ENCODE measurements at regions not wholly inside any gene's neighbourhood (a gene's known extent, or its start where the extent isn't known, plus 50 kb on each side); places are given as distances from the start of the nearest gene placed in this dataset.
"Not testable (repeated sequence)": the region's sequence is repeated elsewhere in the genome, so short reads cannot be mapped to it uniquely, and the experiment has no call there.

DNA sequence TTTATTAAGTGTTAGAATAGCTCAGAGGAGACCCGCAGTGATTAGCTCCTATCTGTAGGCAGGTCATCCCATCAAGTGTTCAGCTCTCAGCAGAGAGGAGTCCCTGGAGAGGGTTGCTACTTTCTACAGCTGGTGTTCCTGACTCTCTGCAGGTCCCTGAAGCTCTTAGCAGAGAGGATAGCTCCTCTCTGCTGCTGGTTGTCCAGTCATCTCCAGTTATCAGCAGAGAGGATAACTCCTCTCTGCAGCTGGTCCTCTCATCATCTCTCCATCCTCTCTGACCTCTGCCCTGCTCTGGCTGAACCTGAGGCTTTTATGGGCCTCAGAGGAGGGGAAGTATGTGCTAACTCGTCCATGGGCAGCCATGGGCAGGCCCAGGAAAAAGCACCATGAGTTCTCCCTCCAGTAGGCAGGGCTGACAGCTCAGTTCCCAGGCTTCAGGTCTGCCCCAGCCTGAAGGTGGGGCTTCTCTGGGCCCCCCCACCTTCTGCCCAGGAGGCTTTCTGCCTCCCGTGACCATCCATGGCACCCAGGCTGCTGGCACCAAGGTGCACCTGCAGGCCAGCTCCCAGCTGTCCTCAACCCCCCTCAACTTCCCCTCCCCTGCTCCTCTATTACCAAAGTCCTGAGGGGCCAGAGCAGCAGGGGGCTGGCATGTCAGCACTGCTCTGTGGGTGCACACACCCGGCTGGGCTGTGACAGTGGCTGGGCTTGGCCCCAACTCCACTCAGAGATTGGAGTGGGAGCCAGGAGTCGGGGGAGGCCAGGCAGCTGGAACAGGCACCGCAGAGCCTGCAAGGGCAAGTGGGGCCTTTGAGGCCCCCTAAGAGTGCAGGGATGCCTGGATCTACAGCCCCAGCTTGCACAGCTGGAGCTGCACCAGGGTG, 98.9 kb upstream of the FRMD4B start:
- DNase-seq, result no peak

DNA sequence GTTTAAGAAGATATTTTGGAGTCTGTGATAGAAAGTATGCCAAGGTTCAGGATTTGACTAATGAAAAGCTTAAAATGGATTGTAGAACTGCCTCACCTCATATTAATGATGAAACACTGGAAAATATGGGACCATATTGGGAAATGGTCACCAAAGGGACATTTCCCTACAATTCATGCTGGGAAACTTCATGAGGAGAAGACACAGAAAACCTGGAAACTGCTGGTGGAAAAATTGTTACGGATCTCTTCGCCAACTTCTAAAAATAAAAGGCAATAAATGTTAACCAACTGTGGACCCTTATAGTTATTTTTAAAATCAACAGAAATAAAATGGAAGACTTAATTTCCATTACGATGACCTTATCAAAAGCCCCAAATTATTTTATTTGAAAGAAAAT, 97.6 kb upstream of the FRMD4B start:
- DNase-seq, result no peak

DNA sequence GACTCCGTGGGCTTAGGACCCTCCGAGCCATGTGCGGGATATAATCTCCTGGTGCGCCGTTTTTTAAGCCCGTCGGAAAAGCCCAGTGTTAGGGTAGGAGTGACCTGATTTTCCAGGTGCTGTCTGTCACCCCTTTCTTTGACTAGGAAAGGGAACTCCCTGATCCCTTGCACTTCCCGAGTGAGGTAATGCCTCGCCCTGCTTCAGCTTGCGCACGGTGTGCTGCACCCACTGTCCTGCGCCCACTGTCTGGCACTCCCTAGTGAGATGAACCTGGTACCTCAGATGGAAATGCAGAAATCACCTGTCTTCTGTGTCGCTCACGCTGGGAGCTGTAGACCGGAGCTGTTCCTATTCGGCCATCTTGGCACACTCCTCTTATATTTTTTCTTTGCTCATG, 95.1 kb upstream of the FRMD4B start:
- DNase-seq, result not testable (repeated sequence)

DNA sequence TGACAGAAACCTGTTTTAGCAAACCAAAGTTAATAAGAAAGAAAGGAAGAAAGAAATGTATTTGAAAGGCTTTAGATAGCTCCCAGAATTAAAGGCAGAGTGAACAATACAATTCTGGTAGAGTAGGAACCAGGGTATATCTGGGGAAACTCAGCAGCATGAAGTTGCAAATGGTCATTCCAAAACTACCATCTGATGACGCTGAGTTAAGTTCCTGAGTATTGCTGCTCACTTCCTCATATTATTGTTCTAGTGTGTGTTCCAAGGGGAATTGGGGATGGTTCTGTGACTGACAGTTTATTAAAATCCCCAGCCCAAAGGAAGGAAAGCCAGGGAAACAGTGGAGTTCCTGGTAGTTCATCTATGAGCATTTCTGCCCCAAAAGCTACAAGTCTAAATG, 88.3 kb upstream of the FRMD4B start:
- no peak for DNase-seq

DNA sequence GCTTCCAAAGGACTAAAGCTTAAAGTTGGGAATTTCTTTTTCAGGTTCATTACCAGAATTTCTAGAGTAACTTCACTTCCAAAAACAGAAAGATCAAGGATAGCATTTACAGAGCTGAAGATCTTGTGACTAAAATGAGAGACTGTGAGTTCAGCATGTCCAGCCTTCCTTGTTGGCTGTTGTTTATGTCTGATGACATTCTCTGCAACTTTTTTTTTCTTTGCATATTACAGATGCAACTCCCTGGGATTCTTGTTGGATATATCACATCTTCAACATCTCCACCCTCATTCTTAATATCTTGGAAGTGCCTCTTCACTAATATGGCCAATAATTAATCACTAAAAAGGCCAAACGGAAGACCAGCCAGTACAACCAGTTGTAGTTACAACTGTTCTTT, 86.2 kb upstream of the FRMD4B start:
- DNase-seq, result no peak

DNA sequence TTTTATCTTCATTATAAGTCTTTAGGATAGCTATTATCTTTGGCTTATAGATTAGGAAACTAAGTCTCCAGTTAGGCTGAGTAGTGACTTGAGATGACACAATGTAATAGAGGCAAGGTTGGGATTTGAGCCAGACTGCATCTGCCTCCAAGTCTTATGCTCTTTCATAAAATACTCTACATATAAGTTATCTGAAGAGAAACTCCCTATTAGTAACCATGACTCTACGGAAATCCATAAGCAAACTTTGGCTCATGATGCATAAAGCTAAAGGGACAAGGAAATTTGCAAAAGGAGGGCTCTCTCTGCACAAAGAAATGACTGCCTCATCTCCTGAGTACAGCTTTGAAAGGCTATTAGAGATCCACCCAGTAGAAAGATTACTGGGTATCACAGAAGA, 77.6 kb upstream of the FRMD4B start:
- DNase-seq, result no peak

DNA sequence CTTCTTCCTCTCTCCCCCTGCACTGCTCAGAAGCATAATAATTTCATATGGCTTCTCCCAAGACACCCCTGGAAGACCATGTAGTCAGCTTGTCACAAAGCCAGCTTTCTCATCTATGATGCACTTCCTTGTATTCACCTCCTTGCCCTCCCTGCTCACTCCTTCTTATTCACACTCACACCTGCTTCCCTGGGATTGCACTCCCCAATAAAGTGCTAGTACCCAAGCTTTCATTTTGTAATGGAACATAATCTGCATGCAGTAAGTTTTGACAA, 76.9 kb upstream of the FRMD4B start:
- DNase-seq, result no peak

DNA sequence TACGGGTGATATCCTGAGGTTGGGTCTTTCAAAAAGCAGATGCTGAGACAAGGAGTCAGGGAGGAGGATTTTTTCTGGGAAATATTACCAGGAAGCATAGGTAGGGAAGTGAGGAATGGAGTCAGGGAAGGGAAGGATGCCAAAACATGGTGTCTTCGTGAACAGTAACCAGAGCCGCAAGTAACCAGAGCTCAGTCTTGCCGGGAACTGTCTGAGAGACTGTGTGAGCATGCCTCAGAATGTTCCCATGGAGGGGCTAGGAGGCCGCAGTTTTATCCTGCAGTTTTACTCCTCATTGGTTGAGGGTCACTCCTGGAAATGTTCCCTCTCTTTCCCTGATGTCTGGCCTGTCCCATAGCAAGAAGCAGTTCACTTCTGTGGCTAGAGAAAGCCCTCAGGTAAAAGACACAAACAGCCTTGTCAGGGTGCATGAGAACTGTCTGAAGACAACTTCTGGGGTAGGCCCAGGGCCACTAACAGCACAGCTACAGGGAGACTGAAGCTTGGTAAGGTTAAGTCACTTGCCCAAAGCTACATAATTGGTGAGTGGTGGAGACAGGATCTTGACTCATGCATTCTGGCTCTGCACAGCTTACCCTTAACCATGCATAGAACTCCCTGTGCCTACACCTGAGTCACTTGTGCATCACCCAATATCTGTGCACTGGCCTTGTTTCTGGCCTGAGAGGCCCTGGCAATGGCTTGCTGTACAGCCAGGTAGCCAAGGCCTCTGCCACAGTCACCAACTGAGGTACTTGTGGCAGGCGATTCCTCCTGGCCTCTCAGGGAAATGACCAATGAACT, 76.3 kb upstream of the FRMD4B start:
- DNase-seq, result no peak

DNA sequence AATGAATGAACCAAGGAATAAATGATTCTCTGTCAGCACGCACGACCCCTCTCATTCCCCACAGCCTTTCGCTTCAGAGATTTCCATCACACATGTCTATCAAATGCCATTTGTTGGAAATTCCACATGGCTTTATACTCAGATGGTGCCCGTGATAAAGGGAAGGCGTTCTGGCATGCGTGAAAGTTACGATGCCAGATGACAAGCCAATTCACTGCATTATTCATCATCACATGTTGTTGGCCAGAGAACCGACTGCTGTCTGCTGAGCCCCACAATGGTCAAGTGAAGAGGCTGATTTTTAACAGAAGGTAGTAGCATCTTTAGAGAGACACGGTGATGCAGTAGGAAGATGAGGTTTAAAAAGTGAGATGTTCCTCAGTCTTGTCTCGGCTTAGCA, 74.1 kb upstream of the FRMD4B start:
- no peak for DNase-seq

DNA sequence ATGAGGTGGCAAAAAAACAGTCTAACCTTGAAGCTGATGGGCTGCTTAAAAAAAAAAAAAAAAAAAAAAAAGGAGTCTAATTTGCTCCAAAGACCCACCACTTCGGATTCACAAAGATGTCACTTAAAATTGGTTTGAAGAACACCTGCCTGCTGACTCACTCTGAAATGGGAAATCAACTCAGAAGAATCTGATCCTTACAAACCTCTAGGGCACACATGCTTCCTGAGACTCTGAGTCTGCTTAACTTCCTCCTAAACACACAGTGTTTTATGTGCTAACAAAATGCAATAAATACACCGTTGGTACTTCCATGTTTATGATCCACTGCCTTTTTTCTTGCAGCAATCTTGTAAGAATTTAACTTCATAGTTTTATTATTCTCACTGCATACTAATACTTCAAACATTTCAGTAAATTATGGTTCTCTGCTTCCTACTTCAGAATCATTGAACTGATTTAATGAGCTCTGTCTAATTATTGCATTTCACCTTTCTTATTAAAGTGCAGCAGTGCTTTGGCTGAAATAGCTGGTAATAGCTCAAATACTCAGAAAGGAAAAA, 73.0 kb upstream of the FRMD4B start:
- no peak for DNase-seq

DNA sequence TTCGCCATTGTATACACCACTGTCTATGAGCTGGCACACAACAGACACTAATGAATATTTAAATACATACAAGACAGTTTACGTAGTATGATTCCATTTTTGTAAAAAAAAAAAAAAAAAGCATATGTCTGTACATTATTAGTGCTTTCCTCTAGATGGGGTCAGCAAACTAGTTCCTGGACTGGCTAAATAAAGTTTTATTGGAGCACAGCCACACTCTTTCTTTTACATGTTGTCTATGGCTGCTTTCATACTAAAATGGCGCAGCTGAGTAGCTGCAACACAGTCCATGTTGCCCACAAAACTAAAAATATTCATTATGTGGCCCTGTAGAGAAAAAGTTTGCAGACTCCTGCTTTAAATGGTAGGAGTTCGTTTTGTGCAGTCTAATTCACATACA, 70.7 kb upstream of the FRMD4B start:
- no peak for DNase-seq

DNA sequence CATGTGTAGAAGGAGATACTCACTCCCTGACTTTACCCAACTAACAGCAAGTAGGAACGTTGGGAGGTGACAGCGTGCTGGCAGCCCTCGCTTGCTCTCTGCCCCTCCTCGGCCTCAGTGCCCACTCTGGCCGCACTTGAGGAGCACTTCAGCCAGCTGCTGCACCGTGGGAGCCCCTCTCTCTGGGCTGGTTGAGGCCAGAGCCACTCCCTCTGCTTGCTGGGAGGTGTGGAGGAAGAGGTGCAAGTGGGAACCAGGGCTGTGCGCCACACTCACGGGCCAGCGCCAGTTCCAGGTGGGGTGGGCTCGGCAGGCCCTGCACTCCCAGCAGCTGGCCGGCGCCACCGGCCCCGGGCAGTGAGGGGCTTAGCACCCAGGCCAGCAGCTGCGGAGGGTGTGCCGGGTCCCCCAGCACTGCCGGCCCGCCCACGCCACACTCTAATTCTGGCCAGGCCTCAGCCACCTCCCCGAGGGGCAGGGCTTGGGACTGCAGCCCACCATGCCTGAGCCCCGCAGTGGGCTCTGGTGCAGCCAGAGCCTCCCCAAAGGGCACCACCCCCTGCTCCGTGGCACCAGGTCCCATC, 68.4 kb upstream of the FRMD4B start:
- no peak for DNase-seq

DNA sequence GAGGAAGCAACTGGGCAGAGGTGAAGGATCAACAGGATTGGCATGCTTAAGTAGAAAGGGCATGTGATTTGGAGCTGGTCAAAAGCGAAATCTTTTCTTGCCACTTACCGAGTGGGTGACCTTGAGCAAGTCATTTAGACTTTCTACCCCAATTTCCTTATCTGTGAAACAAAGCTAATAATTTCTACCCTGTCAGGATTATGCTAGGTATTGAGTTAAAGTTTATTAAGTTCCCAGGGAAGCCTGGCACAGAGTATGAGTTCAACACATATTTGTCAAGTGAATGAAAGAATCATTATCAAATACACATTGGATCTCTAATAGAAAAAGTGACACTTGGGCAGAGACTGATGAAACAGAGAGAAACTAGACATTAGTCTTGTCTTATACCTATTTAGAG, 66.4 kb upstream of the FRMD4B start:
- no peak for DNase-seq

DNA sequence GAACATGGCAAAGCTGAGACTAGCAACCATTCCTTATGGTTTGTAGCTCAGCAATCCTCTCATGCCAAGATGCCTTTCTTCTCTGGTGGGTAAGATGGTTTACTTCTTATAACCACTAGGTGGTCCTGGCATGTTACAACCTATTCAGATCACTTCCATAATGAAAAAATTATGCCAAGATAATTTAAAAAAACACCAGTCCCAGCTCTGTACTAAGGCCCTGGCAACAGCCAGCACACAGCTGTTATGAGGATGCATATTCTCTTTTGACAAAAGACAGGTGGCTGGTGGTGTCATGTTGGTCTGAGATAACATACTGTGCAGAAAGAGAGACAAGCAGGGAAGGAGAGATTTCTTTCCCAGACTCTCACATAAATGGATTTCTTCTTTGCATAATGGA, 65.7 kb upstream of the FRMD4B start:
- DNase-seq, result no peak

DNA sequence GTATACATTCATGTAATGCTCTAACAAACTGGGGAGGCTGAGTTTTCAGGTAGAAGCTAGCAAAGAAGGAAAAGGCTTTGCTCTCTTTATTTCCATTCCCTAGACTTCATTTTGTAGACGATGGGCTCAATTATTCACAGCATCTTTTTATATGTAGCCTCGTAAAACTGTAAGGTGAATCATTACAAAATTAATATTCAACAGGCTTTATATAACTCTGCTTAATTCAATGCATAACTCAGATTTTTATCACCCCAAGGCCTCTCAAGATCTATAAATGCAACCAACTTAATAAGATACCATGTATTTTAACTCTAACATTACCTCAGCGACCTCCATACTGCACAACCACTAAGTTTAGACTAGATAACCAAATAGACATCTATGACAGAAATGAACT, 63.0 kb upstream of the FRMD4B start:
- no peak for DNase-seq

DNA sequence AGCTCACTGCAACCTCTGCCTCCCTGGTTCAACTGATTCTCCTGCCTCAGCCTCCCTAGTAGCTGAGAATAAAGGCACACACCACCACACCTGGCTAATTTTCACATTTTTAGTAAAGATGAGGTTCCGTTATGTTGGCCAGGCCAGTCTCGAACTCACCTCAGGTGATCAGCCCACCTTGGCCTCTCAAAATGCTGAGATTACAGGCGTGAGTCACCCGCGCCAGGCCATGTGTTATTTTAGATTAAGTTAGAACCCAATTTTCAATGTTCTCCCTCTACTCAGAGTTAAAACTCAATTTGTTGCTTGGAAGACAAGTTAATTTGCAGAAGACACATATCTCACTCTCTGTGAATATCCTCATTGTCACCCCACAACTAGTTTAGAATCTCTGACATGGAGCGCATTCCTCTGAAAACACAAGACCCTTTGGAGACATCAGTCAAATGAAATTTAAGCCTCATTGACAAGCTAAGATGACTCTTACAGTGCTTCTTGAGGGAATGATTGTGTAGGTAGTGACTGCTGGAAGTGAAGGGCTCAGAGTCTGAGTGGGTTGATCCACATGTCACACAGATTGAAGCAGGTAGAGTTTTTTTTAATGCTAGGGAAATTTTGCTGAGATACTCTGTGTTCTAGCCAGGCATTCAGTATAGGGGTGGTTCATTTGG, 60.6 kb upstream of the FRMD4B start:
- DNase-seq, result no peak

DNA sequence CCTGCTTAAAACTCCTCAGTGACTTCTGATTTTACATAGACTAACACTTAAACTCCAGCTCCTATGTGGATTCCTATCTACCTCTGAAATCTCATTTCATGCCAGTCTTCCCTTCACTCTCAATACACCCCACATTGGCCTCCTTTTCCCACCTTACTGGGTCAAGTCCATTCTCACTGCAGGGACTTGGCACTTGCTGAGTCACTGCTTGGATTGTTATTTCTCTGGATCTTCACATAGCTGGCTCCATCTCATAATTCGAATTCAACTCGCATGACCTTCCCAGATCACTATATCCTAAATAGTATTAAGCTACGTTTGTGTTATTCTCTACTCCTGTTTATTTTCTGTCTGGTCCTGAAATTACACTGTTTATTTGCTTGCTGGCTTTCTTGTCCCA, 59.6 kb upstream of the FRMD4B start:
- no peak for DNase-seq

DNA sequence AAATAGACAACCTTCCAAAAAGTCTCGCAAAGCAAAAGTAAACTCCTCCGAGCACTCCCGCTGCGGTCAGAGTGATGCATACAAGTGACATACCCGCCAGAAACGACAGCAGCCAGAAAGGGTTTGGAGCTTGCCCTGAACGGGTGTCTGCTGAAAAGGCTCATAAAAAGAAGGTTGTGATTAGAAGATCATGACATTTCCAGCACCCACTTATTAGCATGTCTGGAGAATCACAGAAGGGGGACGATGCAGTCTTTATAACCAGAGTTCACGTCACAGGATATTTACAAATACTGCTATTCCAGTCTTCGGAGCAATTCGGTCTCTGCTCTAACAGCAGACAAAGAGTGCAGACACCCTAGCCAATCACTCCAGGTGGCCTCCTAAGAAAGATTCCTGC, 59.1 kb upstream of the FRMD4B start:
- peak in 1 of 14 donors; percentile 16 for DNase-seq

DNA sequence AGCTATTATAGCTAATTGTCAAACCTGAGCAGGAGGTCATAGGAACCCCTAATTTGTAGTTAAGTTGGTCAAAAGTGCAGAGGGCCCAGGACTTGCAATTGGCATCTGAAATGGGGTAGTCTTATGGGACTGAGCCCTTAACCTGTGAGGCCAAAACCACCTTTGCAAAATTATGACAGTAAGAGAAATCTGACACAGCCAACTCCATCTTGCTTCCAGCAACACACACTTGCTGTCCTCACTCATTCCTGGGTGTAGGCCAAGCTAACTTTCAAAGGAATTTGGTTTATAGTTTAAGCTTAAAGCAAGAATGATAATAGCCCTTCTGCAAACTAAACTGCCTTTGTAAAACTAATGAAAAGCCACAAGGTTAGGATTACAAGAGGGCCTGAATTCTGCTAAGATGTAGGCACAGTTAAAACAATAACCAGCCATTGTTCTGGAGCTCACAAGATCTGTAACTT, 57.6 kb upstream of the FRMD4B start:
- DNase-seq, result no peak

DNA sequence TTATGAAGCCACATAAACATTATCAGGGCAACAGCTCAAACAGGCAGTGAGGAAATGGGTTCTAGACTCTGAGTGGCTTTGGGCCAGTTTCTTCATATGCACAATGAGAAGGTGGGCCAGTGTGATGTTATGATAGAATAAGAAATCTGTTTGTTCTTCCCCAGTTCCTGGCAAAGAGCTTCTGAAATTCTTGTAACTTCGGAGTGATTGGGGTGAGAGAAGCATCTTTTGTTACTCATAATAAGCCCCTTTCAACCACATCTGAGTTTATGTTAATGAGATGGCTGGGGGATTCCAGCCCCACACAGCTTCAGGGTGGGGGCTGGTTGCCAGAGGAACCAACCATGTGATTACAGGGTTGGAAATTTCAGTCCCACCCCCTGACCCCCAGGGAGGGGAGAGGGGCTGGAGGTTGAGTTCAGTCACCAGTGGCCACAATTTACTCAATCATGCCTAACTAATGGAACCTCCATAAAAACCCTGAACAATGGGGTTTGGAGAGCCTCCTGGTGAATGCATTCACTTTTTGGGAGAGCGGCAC, 57.0 kb upstream of the FRMD4B start:
- DNase-seq, result no peak

DNA sequence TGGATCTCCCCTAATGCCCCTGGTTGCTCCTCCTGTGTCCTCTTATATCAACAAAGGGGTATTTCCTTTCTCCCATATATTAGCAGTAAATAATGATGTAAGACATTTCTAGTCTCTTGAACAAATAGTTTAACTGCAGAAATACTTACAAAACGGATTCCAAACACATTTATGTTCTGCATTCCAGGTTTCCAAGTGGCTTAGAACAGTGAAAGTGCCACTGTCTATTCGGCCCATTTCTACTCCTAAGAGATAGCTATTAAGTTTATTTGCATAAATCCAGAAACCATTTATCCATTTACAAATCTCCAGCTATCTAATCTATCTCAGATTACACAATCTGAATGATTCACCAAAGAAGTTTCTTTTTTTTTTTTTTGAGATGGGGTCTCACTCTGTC, 55.8 kb upstream of the FRMD4B start:
- DNase-seq, result no peak

DNA sequence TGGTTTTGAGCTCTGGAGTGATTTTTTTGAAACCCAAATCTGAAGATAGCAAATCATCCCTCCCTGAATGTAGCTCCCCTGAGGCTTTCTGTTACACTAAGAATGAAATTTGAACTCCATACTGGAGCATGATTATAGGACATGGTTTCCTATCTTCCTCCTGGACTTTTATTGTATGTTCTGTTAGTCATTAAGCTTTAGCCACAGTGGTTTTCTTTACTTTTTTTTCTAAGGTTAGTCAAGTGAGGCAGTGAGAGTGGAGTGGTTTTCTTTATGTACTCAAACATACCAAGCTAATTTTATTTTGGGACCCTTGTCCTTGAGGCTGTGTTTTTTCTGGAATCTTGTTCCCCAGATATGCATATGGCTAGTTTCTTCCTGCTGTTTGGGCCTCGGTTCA, 55.2 kb upstream of the FRMD4B start:
- no peak for DNase-seq

All from C1 segment of cervical spinal cord (tissue), 14 donors.